GM23248 (cell line): ENCODE measurements at regions not wholly inside any gene's neighbourhood (a gene's known extent, or its start where the extent isn't known, plus 50 kb on each side); places are given as distances from the start of the nearest gene placed in this dataset.

ENCODE experiments used
- DNase-seq: peaks from one replicate; pipeline ENCODE4 v3.0.0-alpha.2; 2015
- H2AFZ ChIP-seq: fragments of 200-600 bp; sonication (generic); 2 replicates; pipeline ENCODE4 v1.6.1; 2016; ENCODE audit warnings: antibody characterized with exemption
- H3F3A ChIP-seq: fragments of 200-600 bp; sonication (generic); 2 replicates; pipeline ENCODE4 v1.6.1; 2016; ENCODE audit warnings: mild to moderate bottlenecking, antibody characterized with exemption, mixed run types; ENCODE audit not compliant: insufficient read depth
- H3K27ac ChIP-seq: fragments of 200-600 bp; sonication (generic); 2 replicates; pipeline ENCODE4 v1.5.1; 2016; ENCODE audit warnings: mild to moderate bottlenecking
- H3K27me3 ChIP-seq: fragments of 200-600 bp; sonication (generic); replicated peaks from 2 replicates; pipeline ENCODE4 v1.6.1; 2016; ENCODE audit warnings: mild to moderate bottlenecking; ENCODE audit not compliant: insufficient read depth
- H3K36me3 ChIP-seq: fragments of 200-600 bp; sonication (generic); 2 replicates; pipeline ENCODE4 v1.6.1; 2016; ENCODE audit warnings: low read depth, mild to moderate bottlenecking
- H3K4me1 ChIP-seq: fragments of 200-600 bp; sonication (generic); 2 replicates; pipeline ENCODE4 v1.6.1; 2016; ENCODE audit warnings: mild to moderate bottlenecking; ENCODE audit not compliant: insufficient read depth
- H3K4me2 ChIP-seq: fragments of 200-600 bp; sonication (generic); one replicate; pipeline ENCODE4 v1.6.1; 2016; ENCODE audit warnings: mild to moderate bottlenecking; ENCODE audit not compliant: unreplicated experiment
- H3K4me3 ChIP-seq: fragments of 200-600 bp; sonication (generic); 2 replicates; pipeline ENCODE4 v1.5.1; 2016; ENCODE audit warnings: mild to moderate bottlenecking
- H3K79me2 ChIP-seq: fragments of 200-600 bp; sonication (generic); 2 replicates; pipeline ENCODE4 v1.6.1; 2016; ENCODE audit warnings: mild to moderate bottlenecking; ENCODE audit not compliant: insufficient read depth
- H3K9ac ChIP-seq: fragments of 200-600 bp; sonication (generic); 2 replicates; pipeline ENCODE4 v1.6.1; 2016; ENCODE audit warnings: mild to moderate bottlenecking
- H3K9me2 ChIP-seq: fragments of 200-600 bp; sonication (generic); 2 replicates; pipeline ENCODE4 v1.6.1; 2016; ENCODE audit warnings: mixed run types, mild to moderate bottlenecking, moderate library complexity; ENCODE audit not compliant: insufficient read depth
- H3K9me3 ChIP-seq: fragments of 200-600 bp; sonication (generic); one replicate; pipeline ENCODE4 v1.6.1; 2017; ENCODE audit warnings: low read depth
- H4K20me1 ChIP-seq: fragments of 200-600 bp; sonication (generic); 2 replicates; pipeline ENCODE4 v1.6.0; 2016; ENCODE audit not compliant: insufficient read depth
- EZH2 ChIP-seq: fragments of 200-600 bp; sonication (generic); IDR thresholded peaks from 2 replicates; pipeline ENCODE4 v1.6.1; 2018; ENCODE audit warnings: antibody characterized with exemption, mild to moderate bottlenecking; ENCODE audit not compliant: insufficient read depth, poor library complexity, severe bottlenecking
- EZH2phosphoT487 ChIP-seq: fragments of 200-600 bp; sonication (generic); IDR thresholded peaks from 2 replicates; pipeline ENCODE4 v1.6.1; 2018; ENCODE audit warnings: antibody characterized with exemption, moderate library complexity, mild to moderate bottlenecking, low read depth; ENCODE audit not compliant: insufficient read depth
- WGBS, 2 experiments: methylation state at CpG; one replicate each; pipeline ENCODE4 v1.1.6; 2015 to 2017; ENCODE audit warnings: low lambda C conversion rate in 2 of 2, low coverage in 1 of 2; ENCODE audit errors: missing lambda C conversion rate in 2 of 2; 5-methylcytosine and 5-hydroxymethylcytosine counted together
- in situ Hi-C: fragments of 300-500 bp; cut with MboI; formaldehyde crosslinking; loops from 2 replicates; pipeline ENCODE4 v1.15.0; 2020

GRCh38 chr5:57033103-57033502 lies 81.2 kb upstream of the MIER3 start:
- Histone ChIP-seq H3K79me2 (no peaks in the 10 kb centered on the region), H3K4me1 (no peaks in the 10 kb centered on the region), H3K27me3 (peaks cover 5% of the 10 kb centered on the region; the same call in 1 of the 2 replicates), H3K9ac (no peak overlapping the region), H3K9me3 (no peaks in the 10 kb centered on the region), H2AFZ (no peak overlapping the region), H3F3A (no peaks in the 10 kb centered on the region), H3K27ac (no peak overlapping the region), H3K36me3 (no peaks in the 10 kb centered on the region), H4K20me1 (no peaks in the 10 kb centered on the region), H3K4me2 (no peak overlapping the region), H3K9me2 (no peaks in the 10 kb centered on the region), H3K4me3 (no peak overlapping the region)
- TF ChIP-seq EZH2phosphoT487, result no peak
- TF ChIP-seq EZH2, result no peak
- in situ Hi-C loops, result no loop called here
- no peak for DNase-seq

- H3K4me1 ChIP-seq, result no peaks in the 10 kb centered on the region
- no peaks in the 10 kb centered on the region for H3K9me3 ChIP-seq
- H3F3A ChIP-seq, result no peaks in the 10 kb centered on the region
- in situ Hi-C loops, result no loop called here
- no peaks in the 10 kb centered on the region for H3K9me2 ChIP-seq
- WGBS, 2 experiments, result 11 to 19% methylated on average over 2 of the region's 2 CpGs
- H2AFZ ChIP-seq, result no peak overlapping the region
- no peak overlapping the region for H3K4me2 ChIP-seq
- no peaks in the 10 kb centered on the region for H3K79me2 ChIP-seq
- H3K36me3 ChIP-seq, result no peaks in the 10 kb centered on the region
- DNase-seq, result no peak
- H3K4me3 ChIP-seq, result no peak overlapping the region
- TF ChIP-seq EZH2phosphoT487 (no peak), EZH2 (no peak)
- no peak overlapping the region for H3K9ac ChIP-seq
- H3K27ac ChIP-seq, result no peak overlapping the region
- peaks cover 5% of the 10 kb centered on the region; the same call in 1 of the 2 replicates for H3K27me3 ChIP-seq
- H4K20me1 ChIP-seq, result no peaks in the 10 kb centered on the region
These were observed 81.6 kb upstream of the MIER3 start for GRCh38 chr5:57033503-57033902.

- no peaks in the 10 kb centered on the region for H3K79me2 ChIP-seq
- peaks cover 5% of the 10 kb centered on the region; the same call in 1 of the 2 replicates for H3K27me3 ChIP-seq
- H3K9me3 ChIP-seq, result no peaks in the 10 kb centered on the region
- in situ Hi-C loops, result no loop called here
- H3K36me3 ChIP-seq, result no peaks in the 10 kb centered on the region
- no peak for DNase-seq
- H4K20me1 ChIP-seq, result no peaks in the 10 kb centered on the region
- no peak overlapping the region for H3K27ac ChIP-seq
- no peak overlapping the region for H3K4me3 ChIP-seq
- H3K9me2 ChIP-seq, result no peaks in the 10 kb centered on the region
- H3K9ac ChIP-seq, result no peak overlapping the region
- no peaks in the 10 kb centered on the region for H3F3A ChIP-seq
- H3K4me1 ChIP-seq, result no peaks in the 10 kb centered on the region
- H3K4me2 ChIP-seq, result no peak overlapping the region
- no peak overlapping the region for H2AFZ ChIP-seq
- WGBS, 2 experiments, result 57 to 60% methylated on average over 5 of the region's 5 CpGs
- TF ChIP-seq EZH2phosphoT487, result no peak
- no peak for TF ChIP-seq EZH2
These were observed 82.4 kb upstream of the MIER3 start for GRCh38 chr5:57034201-57034916.

- H4K20me1 ChIP-seq, result no peaks in the 10 kb centered on the region
- H3K9ac ChIP-seq, result no peak overlapping the region
- no peaks in the 10 kb centered on the region for H3K36me3 ChIP-seq
- no peaks in the 10 kb centered on the region for H3K9me3 ChIP-seq
- no peak overlapping the region for H3K4me2 ChIP-seq
- H3K9me2 ChIP-seq, result no peaks in the 10 kb centered on the region
- no peaks in the 10 kb centered on the region for H3K4me1 ChIP-seq
- H3K27ac ChIP-seq, result no peak overlapping the region
- TF ChIP-seq EZH2phosphoT487, result no peak
- TF ChIP-seq EZH2, result no peak
- H3K27me3 ChIP-seq, result peaks cover 5% of the 10 kb centered on the region; the same call in 1 of the 2 replicates
- 34 to 40% methylated on average over 3 of the region's 3 CpGs for WGBS, 2 experiments
- in situ Hi-C loops, result no loop called here
- DNase-seq, result no peak
- H2AFZ ChIP-seq, result no peak overlapping the region
- no peaks in the 10 kb centered on the region for H3K79me2 ChIP-seq
- no peaks in the 10 kb centered on the region for H3F3A ChIP-seq
- no peak overlapping the region for H3K4me3 ChIP-seq
These were observed 84.0 kb upstream of the MIER3 start for GRCh38 chr5:57035955-57036354.
